AG09319 (cell line): ENCODE measurements at regions not wholly inside any gene's neighbourhood (a gene's known extent, or its start where the extent isn't known, plus 50 kb on each side); places are given as distances from the start of the nearest gene placed in this dataset.

Experiments used
- DNase-seq: peaks from one replicate; pipeline ENCODE4 v3.0.0-alpha.2; 2010; ENCODE audit warnings: low read depth; ENCODE audit errors: extremely low read depth
- CTCF ChIP-seq: IDR thresholded peaks from 2 replicates; pipeline ENCODE4 v1.5.1; 2011; ENCODE audit warnings: low read depth, mild to moderate bottlenecking, inconsistent platforms, low read length, moderate library complexity

- DNase-seq, result no peak
- TF ChIP-seq CTCF, result no peak
Observed at GRCh38 chr14:36035675-36036074, 140.8 kb downstream of the PTCSC3 start.

- no peak for DNase-seq
- no peak for TF ChIP-seq CTCF
Observed at GRCh38 chr14:36028665-36029064, 147.9 kb downstream of the PTCSC3 start.

- no peak for DNase-seq
- TF ChIP-seq CTCF, result no peak
Observed at GRCh38 chr14:36028218-36028617, 148.3 kb downstream of the PTCSC3 start.

GRCh38 chr14:36027354-36027753 is 149.2 kb downstream of the PTCSC3 start:
- TF ChIP-seq CTCF, result no peak
- no peak for DNase-seq

- no peak for TF ChIP-seq CTCF
- DNase-seq, result no peak
Observed at GRCh38 chr14:36022765-36023410, 153.6 kb downstream of the PTCSC3 start.

GRCh38 chr14:36021591-36022320 is 154.8 kb downstream of the PTCSC3 start:
- no peak for TF ChIP-seq CTCF
- no peak for DNase-seq

GRCh38 chr14:36021030-36021422 is 155.5 kb downstream of the PTCSC3 start:
- no peak for DNase-seq
- no peak for TF ChIP-seq CTCF
